IPS-18c (cell line): ENCODE measurements at regions not wholly inside any gene's neighbourhood (a gene's known extent, or its start where the extent isn't known, plus 50 kb on each side); places are given as distances from the start of the nearest gene placed in this dataset.

Experiments used
- H3K4me3 ChIP-seq: 2 replicates; pipeline ENCODE4 v1.7.0; 2013; ENCODE audit warnings: low read depth, mild to moderate bottlenecking, low read length, moderate library complexity; ENCODE audit not compliant: insufficient read depth
- H3K9me3 ChIP-seq: one replicate; pipeline ENCODE4 v1.6.1; 2013; ENCODE audit warnings: mild to moderate bottlenecking, low read length, moderate library complexity; ENCODE audit not compliant: control insufficient read depth, insufficient read depth

DNA sequence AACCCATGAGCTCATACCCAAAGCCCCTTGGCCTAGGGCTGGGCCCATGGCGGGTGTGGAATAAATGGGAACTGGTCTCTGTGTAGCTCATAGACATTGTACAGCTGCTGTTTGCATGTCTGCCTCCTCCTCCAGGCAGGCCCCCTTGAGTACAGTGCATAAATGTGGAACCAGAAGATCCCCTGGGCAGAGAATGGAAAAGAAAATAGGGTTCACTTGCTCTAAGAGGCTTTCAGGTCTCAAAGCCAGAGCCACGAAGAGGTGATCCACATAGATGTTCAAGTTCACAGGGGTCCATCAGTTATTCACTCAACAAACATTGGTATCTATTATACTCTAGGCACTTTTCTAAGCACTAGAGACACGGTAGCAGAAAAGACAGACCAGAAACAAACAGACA is 79.2 kb upstream of the CACNA1A start:
- H3K9me3 ChIP-seq: no peaks in the 10 kb centered on the region
- no peak overlapping the region for H3K4me3 ChIP-seq

DNA sequence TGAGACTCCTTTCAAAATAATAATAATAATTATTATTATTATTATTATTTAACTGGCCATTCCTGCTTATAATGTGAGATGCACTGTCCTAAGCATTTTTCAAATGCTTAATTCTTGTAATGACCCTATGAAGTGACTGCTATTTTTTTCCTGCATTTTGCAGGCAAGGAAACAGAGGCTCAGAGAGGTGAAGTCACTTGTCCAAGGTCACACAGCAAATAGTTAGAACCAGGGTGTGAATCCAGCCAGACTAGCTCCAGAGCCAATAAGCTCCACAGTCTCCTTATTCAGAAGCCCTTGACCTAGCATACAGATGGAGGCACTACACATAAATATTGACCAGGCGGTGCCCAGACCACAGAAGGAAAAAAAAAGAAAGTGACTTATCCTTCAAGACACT is 77.5 kb upstream of the CACNA1A start:
- Histone ChIP-seq H3K9me3 (no peaks in the 10 kb centered on the region), H3K4me3 (no peak overlapping the region)

DNA sequence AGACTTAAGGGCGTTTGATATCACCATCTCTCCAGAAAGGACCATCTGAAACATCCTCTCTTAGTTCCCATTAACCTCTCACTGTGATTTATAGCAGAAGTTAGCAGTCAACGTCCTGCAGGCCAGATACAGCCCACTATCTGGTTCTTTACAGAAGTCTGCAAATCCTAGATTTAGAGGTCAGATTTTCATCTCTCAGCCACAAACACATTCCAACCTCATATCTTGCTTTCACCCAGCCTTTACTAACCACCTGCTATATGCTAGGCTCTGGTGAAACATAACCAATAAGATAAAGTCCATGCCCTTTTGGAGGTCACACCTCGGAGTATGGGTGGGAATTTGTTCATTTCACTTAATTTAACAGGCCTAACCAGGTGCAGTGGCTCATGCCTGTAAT is 76.8 kb upstream of the CACNA1A start:
- H3K4me3 ChIP-seq: no peak overlapping the region
- H3K9me3 ChIP-seq: no peaks in the 10 kb centered on the region

DNA sequence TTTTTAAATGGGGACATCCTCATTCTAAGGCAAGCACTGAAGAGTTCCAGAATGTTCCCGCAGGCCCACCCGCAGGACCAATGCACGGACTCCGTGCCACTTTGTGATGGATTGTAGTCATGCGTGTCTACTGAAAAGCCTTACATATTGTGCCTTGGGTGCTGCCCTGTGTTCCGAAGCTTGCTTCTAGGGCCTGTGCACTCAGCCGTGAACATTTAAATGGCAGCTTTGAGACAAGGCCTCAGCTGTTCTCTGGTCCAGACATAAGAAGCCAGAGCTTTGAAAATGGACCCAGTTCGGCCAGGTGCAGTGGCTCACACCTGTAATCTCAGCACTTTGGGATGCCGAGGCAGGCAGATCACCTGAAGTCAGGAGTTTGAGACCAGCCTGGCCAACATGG is 75.3 kb upstream of the CACNA1A start:
- no peak overlapping the region for H3K4me3 ChIP-seq
- no peaks in the 10 kb centered on the region for H3K9me3 ChIP-seq

DNA sequence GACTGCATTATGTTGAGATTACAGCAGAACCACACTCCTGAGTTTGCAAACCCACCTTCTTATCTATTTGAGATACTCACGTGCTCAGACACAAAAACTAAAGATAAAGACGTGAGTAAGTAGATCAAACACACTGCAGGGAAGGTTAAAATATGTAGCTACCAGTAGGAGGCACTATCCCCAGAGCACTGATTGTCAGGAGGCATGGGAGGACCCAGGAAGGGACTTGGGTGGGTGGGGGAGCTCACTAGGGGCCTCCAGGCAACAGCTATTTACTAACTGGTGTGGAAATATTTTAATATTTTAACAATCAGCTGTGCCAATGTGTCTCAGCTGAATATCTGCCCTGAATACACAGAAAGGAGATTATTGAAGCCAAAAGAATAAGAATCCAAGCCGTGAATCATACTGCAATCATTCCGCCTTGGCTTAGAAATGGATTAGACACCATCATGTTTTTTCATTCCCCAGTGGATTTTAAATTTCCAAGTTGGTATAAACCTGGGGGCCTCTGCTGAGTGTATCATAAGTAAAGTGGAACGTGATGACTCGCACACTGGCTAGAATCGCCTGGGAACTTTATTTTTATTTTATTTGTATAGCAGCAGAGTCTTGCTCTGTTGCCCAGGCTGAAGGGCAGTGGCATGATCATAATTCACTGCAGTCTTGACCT is 73.2 kb upstream of the CACNA1A start:
- Histone ChIP-seq H3K9me3 (no peaks in the 10 kb centered on the region), H3K4me3 (no peak overlapping the region)

DNA sequence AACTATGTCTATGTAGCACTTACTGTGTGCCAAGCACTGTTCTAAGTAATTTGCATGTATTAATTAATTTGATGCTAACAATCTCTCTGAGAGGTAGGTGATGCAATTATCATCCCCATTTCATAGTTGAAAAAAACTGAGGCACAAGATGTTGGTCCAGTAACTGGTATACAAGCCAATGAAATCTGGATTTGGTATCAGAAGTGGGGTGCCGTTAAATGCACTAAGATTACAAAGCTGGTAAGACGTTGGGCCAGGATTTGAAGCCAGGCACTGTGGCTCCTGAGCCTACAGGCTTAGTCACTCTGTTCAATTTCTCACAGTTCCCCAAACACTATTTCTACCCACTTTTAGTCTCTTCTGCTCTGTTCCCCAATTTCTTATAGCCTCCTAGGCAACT is 70.4 kb upstream of the CACNA1A start:
- Histone ChIP-seq H3K9me3 (no peaks in the 10 kb centered on the region), H3K4me3 (no peak overlapping the region)

DNA sequence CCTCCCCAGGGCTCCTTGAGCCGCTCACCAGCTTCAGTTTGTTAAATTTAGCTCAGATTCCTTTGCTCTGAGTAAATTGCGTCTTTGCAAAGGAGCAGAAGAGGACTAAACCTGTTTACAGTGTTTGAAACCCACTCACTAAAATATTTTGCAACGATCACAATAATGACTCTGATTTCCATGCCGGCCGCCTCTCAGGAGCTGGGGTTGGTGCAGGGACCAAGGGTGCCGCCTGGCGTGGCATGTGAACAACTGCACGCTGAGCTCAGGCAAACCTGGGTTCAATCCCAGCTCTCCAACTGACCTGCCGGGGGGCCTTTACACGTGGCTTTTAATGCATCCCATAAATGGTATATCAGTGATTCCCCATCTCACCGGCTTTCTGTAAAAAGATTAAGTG is 68.7 kb upstream of the CACNA1A start:
- Histone ChIP-seq H3K9me3 (no peaks in the 10 kb centered on the region), H3K4me3 (no peak overlapping the region)

DNA sequence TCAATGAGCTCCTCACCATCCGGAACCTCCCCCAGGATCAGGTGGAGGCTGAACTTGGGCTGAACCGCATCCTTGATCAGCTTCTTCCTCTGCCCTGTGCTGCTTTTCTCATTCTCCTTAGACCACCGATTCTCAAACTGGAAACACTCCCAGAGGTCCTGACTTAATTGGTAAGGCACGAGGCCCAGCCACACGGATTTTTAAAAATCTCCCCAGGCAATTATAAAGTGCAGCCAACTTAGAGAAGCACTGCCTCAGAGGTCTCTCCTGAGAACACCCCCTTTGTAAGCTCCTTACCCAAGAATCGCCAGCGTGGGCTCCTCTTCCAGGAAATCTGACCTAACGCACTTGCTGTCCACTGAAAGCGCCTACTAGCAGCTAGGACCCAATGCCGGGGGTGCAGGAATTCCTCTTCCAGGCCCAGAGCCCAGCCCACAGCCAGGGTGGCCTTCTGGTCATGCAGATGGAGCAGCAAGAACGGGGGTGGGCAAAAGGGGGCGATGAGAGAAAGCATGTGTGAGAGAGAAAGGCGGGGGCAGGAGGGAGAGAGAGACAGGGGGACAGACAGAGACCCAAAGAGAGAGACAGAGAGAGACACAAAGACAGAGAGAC is 66.9 kb upstream of the CACNA1A start:
- no peak overlapping the region for H3K4me3 ChIP-seq
- H3K9me3 ChIP-seq: no peaks in the 10 kb centered on the region

DNA sequence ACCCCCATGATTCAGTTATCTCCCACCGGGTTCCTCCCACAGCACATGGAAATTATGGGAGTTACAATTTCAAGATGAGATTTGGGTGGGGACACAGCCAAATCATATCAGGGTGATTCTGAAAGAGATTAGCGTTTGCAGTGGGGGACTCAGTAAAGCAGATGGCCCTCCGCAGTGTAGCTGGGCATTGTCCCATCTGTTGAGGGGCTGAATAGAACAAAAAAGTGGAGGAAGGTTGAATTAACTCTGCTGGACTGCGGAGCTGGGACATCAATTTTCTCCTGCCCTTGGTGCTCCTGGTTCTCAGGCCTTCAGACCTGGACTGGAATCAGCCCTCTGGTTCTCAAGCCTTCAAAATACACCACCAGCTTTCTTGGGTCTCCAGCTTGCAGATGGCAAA is 55.2 kb upstream of the CACNA1A start:
- H3K4me3 ChIP-seq: no peak overlapping the region
- no peaks in the 10 kb centered on the region for H3K9me3 ChIP-seq

DNA sequence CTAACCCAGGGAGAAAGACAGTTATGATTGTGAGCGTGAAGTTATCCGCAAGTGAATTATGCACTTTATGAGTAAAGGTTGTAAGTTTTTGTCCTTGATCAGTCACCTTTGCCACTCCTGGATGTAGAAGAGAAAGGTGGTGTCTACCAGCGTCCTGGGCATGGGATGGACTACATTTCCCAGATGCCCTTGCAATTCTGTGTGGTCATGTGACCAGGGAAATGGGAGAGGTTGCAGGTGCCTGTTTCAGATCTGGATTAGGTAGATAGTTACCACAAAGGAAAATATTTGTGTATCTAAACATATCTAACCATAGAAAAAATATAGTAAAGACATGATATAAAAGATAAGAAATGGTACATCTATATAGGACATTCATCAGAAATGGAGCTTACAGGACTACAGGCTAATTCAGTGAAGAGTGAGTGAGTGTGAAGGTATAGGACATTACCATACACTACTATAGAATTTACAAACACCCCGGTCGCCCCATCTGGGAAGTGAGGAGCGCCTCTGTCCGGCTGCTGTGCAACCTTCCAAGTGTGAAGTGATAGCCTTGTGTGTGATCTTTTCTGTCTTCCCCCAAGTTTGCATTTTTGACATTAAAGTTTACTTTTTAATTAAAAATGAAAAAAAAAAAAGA is 51.6 kb upstream of the CACNA1A start:
- no peaks in the 10 kb centered on the region for H3K9me3 ChIP-seq
- no peak overlapping the region for H3K4me3 ChIP-seq

DNA sequence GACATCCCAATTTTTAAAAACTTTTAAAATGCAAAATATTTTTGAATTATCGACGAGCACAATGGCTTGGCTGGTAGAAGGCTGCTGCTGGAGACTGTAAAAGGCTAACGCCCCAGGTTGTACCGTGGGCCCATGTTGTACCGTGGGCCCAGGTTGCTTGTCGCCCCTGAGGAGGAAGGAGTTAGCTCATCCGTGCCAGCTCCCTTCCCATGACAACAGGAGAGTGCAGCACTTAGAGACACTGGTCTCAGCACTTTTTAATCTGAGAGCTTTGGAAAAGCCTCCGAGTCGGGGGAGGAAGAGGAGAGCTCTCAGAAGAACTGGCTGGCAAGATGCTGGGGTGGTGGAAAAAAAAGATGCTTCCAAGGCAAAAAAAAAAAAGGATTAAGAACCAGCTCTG is 50.3 kb upstream of the CACNA1A start:
- Histone ChIP-seq H3K4me3 (no peak overlapping the region), H3K9me3 (no peaks in the 10 kb centered on the region)
